ENCODE measurements at regions not wholly inside any gene's neighbourhood (a gene's known extent, or its start where the extent isn't known, plus 50 kb on each side); places are given as distances from the start of the nearest gene placed in this dataset.

- no peak for TF ChIP-seq CTCF (IDR thresholded peaks at IDR 0.05; ENCODE audit: low read depth, low read length, missing control alignments)
- H3K4me3 ChIP-seq (replicated peaks; ENCODE audit: low read depth, low read length): no peak overlapping the region
- DNase-seq (ENCODE audit: extremely low read depth, low read depth): no peak
These were observed 58.9 kb upstream of the SLC6A6 start for GRCh38 chr3:14343338-14344112.

GRCh38 chr3:14344351-14344750 lies 58.1 kb upstream of the SLC6A6 start:
- no peak overlapping the region for H3K4me3 ChIP-seq (replicated peaks; ENCODE audit: low read depth, low read length)
- TF ChIP-seq CTCF (IDR thresholded peaks at IDR 0.05; ENCODE audit: low read depth, low read length, missing control alignments): no peak
- no peak for DNase-seq (ENCODE audit: extremely low read depth, low read depth)

DNA sequence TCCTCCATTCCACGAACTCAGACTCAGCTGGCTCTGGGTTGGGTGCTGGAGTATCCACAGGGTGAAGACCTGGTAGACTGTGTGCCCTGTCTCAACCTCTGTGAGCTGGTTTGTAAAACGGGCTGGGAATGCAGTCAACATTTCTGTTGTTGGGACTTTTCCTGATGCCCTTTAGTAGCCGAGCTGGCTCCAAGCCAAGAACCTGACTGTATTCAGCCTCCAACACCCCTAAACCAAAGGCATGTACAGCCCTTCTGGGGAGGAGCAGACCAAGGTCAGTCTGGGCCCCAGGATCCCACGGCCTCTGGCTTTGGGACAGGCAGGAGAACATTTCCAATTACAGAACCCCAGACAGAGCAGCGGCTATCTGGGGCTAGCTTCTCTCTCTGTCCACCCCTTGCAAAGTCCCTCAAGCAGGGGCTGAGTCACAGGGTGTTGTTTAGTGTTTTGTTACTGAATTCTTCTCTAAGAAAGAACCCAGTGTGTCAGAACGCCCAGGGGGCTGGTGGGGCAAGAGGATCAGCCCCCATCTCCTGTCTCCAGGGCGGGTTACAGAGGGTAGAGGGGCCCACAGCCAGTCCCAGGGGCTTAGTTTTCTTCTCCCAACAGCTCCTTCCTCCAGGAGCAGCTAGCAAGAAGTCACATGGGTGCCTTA lies 56.8 kb upstream of the SLC6A6 start:
- no peak for TF ChIP-seq CTCF (IDR thresholded peaks at IDR 0.05; ENCODE audit: low read depth, low read length, missing control alignments)
- H3K4me3 ChIP-seq (replicated peaks; ENCODE audit: low read depth, low read length): no peak overlapping the region
- DNase-seq (ENCODE audit: extremely low read depth, low read depth): no peak

DNA sequence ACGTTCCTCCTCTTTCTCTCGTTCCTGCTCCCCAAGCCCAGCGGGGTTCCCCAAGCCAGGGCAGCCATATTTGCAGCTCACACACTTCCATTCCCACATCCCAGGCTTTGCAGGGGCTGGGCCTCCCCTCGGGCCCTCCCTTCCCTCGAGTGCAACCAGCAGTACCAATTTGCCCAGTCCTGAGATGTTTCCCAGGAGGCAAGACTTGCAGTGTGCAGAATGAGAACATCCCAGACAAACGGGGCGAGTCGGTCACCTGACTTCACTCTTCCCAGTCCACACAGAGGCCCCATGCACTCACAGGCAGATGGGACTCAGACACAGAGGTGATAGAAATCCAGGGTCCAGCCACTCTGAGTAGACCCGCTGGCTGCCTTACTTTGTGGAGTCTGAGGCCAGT lies 56.2 kb upstream of the SLC6A6 start:
- no peak for TF ChIP-seq CTCF (IDR thresholded peaks at IDR 0.05; ENCODE audit: low read depth, low read length, missing control alignments)
- no peak for DNase-seq (ENCODE audit: extremely low read depth, low read depth)
- no peak overlapping the region for H3K4me3 ChIP-seq (replicated peaks; ENCODE audit: low read depth, low read length)

DNA sequence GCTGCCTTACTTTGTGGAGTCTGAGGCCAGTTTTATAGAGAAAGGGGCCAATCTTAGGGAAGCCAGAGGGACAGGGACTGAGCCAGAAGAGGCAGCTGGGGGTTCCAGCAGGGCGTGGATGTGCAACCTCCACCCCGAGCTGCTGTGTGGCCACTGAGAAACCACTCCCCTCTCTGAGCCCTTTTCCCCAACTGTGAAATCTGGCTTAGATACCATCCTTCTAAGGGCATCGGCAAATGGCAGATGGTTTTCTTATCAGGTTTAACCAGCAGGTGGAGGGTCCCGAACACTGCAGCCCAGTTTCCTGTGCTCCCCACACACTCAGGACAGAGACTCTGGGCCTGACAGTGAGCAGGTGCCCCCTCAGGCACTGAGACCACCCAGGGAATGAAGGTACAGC lies 55.8 kb upstream of the SLC6A6 start:
- no peak for TF ChIP-seq CTCF (IDR thresholded peaks at IDR 0.05; ENCODE audit: low read depth, low read length, missing control alignments)
- DNase-seq (ENCODE audit: extremely low read depth, low read depth): no peak
- no peak overlapping the region for H3K4me3 ChIP-seq (replicated peaks; ENCODE audit: low read depth, low read length)

- no peak for DNase-seq (ENCODE audit: extremely low read depth, low read depth)
- no peak for TF ChIP-seq CTCF (IDR thresholded peaks at IDR 0.05; ENCODE audit: low read depth, low read length, missing control alignments)
- no peak overlapping the region for H3K4me3 ChIP-seq (replicated peaks; ENCODE audit: low read depth, low read length)
These were observed 55.3 kb upstream of the SLC6A6 start for GRCh38 chr3:14347110-14347509.
